Activated CD8-positive, alpha-beta T cell treated with anti-CD3 and anti-CD28 coated beads, Interleukin-2, amount 10 ng/mL, durations not matched to agents 7 days and 5 days (primary cell): ENCODE measurements at regions not wholly inside any gene's neighbourhood (a gene's known extent, or its start where the extent isn't known, plus 50 kb on each side); places are given as distances from the start of the nearest gene placed in this dataset.
"Not testable (repeated sequence)": the region's sequence is repeated elsewhere in the genome, so short reads cannot be mapped to it uniquely, and the experiment has no call there.

Experiments used
- ATAC-seq: fragments of 150-1000 bp; cut with Tn5 transposase; one replicate; pipeline ENCODE4 v1.10.0; 2021; ENCODE audit warnings: moderate library complexity
- CTCF ChIA-PET: fragments of 350-600 bp; sonication (Branson Sonifier 250); formaldehyde crosslinking; loops from one replicate; lab custom pipeline; 2021; ENCODE audit warnings: antibody characterized with exemption; lab: Charles Lee
- POLR2A ChIA-PET: fragments of 350-600 bp; sonication (Branson Sonifier 250); formaldehyde crosslinking; loops from one replicate; lab custom pipeline; 2021; ENCODE audit warnings: antibody characterized with exemption; lab: Charles Lee
- DNase-seq: peaks from one replicate; pipeline ENCODE4 v3.0.0-alpha.2; 2020
- H3K27ac Mint-ChIP-seq: one replicate; pipeline ENCODE4 v1.8.0; 2021; ENCODE audit warnings: mild to moderate bottlenecking, mixed read lengths
- H3K27me3 Mint-ChIP-seq: one replicate; pipeline ENCODE4 v1.8.0; 2021; ENCODE audit warnings: low read depth, mixed read lengths
- H3K36me3 Mint-ChIP-seq: one replicate; pipeline ENCODE4 v1.8.0; 2021; ENCODE audit warnings: low read depth, mixed read lengths
- H3K4me1 Mint-ChIP-seq: one replicate; pipeline ENCODE4 v1.8.0; 2021; ENCODE audit warnings: low read depth, mixed read lengths
- H3K4me3 Mint-ChIP-seq: one replicate; pipeline ENCODE4 v1.8.0; 2021; ENCODE audit warnings: mild to moderate bottlenecking, mixed read lengths
- H3K9me3 Mint-ChIP-seq: one replicate; pipeline ENCODE4 v1.8.0; 2022; ENCODE audit warnings: mixed read lengths; ENCODE audit not compliant: insufficient read depth

- no peaks in the 10 kb centered on the region for H3K4me1 Mint-ChIP-seq
- H3K27me3 Mint-ChIP-seq, result no peaks in the 10 kb centered on the region
- H3K9me3 Mint-ChIP-seq, result peaks cover 7% of the 10 kb centered on the region
- POLR2A ChIA-PET, result no interaction called here
- H3K4me3 Mint-ChIP-seq, result no peak overlapping the region
- no peak for ATAC-seq
- H3K36me3 Mint-ChIP-seq, result no peaks in the 10 kb centered on the region
- H3K27ac Mint-ChIP-seq, result no peak overlapping the region
- CTCF ChIA-PET, result no interaction called here
- DNase-seq, result no peak
These were observed 1098.3 kb downstream of the NAALADL2 start for GRCh38 chr3:175957427-175957826.

GRCh38 chr3:175956964-175957363 is 1097.8 kb downstream of the NAALADL2 start:
- H3K27me3 Mint-ChIP-seq, result no peaks in the 10 kb centered on the region
- POLR2A ChIA-PET, result no interaction called here
- CTCF ChIA-PET, result no interaction called here
- no peak overlapping the region for H3K4me3 Mint-ChIP-seq
- H3K27ac Mint-ChIP-seq, result no peak overlapping the region
- H3K4me1 Mint-ChIP-seq, result no peaks in the 10 kb centered on the region
- H3K9me3 Mint-ChIP-seq, result peaks cover 7% of the 10 kb centered on the region
- ATAC-seq, result no peak
- DNase-seq, result no peak
- H3K36me3 Mint-ChIP-seq, result no peaks in the 10 kb centered on the region

- POLR2A ChIA-PET, result no interaction called here
These were observed 1092.0 kb downstream of the NAALADL2 start for GRCh38 chr3:175951047-175951694.

GRCh38 chr3:175948041-175948440 is 1088.9 kb downstream of the NAALADL2 start:
- DNase-seq, result no peak
- H3K4me3 Mint-ChIP-seq, result no peak overlapping the region
- H3K36me3 Mint-ChIP-seq, result no peaks in the 10 kb centered on the region
- H3K4me1 Mint-ChIP-seq, result no peaks in the 10 kb centered on the region
- H3K27ac Mint-ChIP-seq, result no peak overlapping the region
- POLR2A ChIA-PET, result no interaction called here
- peaks cover 23% of the 10 kb centered on the region for H3K9me3 Mint-ChIP-seq
- CTCF ChIA-PET, result no interaction called here
- H3K27me3 Mint-ChIP-seq, result no peaks in the 10 kb centered on the region
- ATAC-seq, result no peak

More at GRCh38 chr3:175951047-175951694, 1092.0 kb downstream of the NAALADL2 start:
- ATAC-seq, result no peak
- H3K36me3 Mint-ChIP-seq, result no peaks in the 10 kb centered on the region
- H3K9me3 Mint-ChIP-seq, result peaks cover 20% of the 10 kb centered on the region
- CTCF ChIA-PET, result no interaction called here
- no peak overlapping the region for H3K27ac Mint-ChIP-seq
- no peaks in the 10 kb centered on the region for H3K27me3 Mint-ChIP-seq
- DNase-seq, result no peak
- H3K4me3 Mint-ChIP-seq, result no peak overlapping the region
- no peaks in the 10 kb centered on the region for H3K4me1 Mint-ChIP-seq

- no peaks in the 10 kb centered on the region for H3K4me1 Mint-ChIP-seq
- no peak overlapping the region for H3K4me3 Mint-ChIP-seq
- H3K27ac Mint-ChIP-seq, result no peak overlapping the region
- peaks cover 15% of the 10 kb centered on the region for H3K9me3 Mint-ChIP-seq
- no peaks in the 10 kb centered on the region for H3K36me3 Mint-ChIP-seq
- H3K27me3 Mint-ChIP-seq, result no peaks in the 10 kb centered on the region
- no peak for ATAC-seq
- POLR2A ChIA-PET, result no interaction called here
- CTCF ChIA-PET, result no interaction called here
- DNase-seq, result no peak
These were observed 1082.2 kb downstream of the NAALADL2 start for GRCh38 chr3:175941352-175941751.

- H3K27me3 Mint-ChIP-seq, result no peaks in the 10 kb centered on the region
- peaks cover 10% of the 10 kb centered on the region for H3K9me3 Mint-ChIP-seq
- ChIA-PET CTCF (no interaction called here), POLR2A (no interaction called here)
- H3K27ac Mint-ChIP-seq, result no peak overlapping the region
- DNase-seq (no peak), ATAC-seq (no peak)
- H3K36me3 Mint-ChIP-seq, result no peaks in the 10 kb centered on the region
- no peaks in the 10 kb centered on the region for H3K4me1 Mint-ChIP-seq
- no peak overlapping the region for H3K4me3 Mint-ChIP-seq
These were observed 1081.7 kb downstream of the NAALADL2 start for GRCh38 chr3:175940881-175941280.

- no peak for ATAC-seq
- no peaks in the 10 kb centered on the region for H3K4me1 Mint-ChIP-seq
These were observed 1081.1 kb downstream of the NAALADL2 start for GRCh38 chr3:175940243-175940642.

GRCh38 chr3:175937367-175937766 is 1078.2 kb downstream of the NAALADL2 start:
- H3K4me1 Mint-ChIP-seq, H3K36me3 Mint-ChIP-seq, H3K9me3 Mint-ChIP-seq, ATAC-seq, H3K4me3 Mint-ChIP-seq, POLR2A ChIA-PET, H3K27me3 Mint-ChIP-seq, H3K27ac Mint-ChIP-seq, CTCF ChIA-PET, DNase-seq: not testable (repeated sequence)

More at GRCh38 chr3:175940243-175940642, 1081.1 kb downstream of the NAALADL2 start:
- H3K9me3 Mint-ChIP-seq, result peaks cover 5% of the 10 kb centered on the region
- CTCF ChIA-PET, result no interaction called here
- H3K36me3 Mint-ChIP-seq, result no peaks in the 10 kb centered on the region
- POLR2A ChIA-PET, result no interaction called here
- no peak overlapping the region for H3K27ac Mint-ChIP-seq
- no peak overlapping the region for H3K4me3 Mint-ChIP-seq
- H3K27me3 Mint-ChIP-seq, result no peaks in the 10 kb centered on the region
- DNase-seq, result no peak

GRCh38 chr3:175932586-175932985 is 1073.5 kb downstream of the NAALADL2 start:
- Mint-ChIP-seq H3K4me1 (no peaks in the 10 kb centered on the region), H3K36me3 (no peaks in the 10 kb centered on the region), H3K9me3 (peaks cover 8% of the 10 kb centered on the region), H3K4me3 (no peak overlapping the region), H3K27me3 (no peaks in the 10 kb centered on the region), H3K27ac (no peak overlapping the region)
- DNase-seq, result no peak
- ATAC-seq, result no peak
- ChIA-PET CTCF (no interaction called here), POLR2A (no interaction called here)

- Mint-ChIP-seq H3K9me3 (peaks cover 8% of the 10 kb centered on the region), H3K27ac (no peak overlapping the region), H3K27me3 (no peaks in the 10 kb centered on the region), H3K36me3 (no peaks in the 10 kb centered on the region), H3K4me3 (no peak overlapping the region), H3K4me1 (no peaks in the 10 kb centered on the region)
- CTCF ChIA-PET, result no interaction called here
- POLR2A ChIA-PET, result no interaction called here
- ATAC-seq (no peak), DNase-seq (no peak)
These were observed 1060.0 kb downstream of the NAALADL2 start for GRCh38 chr3:175919133-175919532.

- H3K9me3 Mint-ChIP-seq, result peaks cover 4% of the 10 kb centered on the region
- DNase-seq (no peak), ATAC-seq (no peak)
- ChIA-PET CTCF (no interaction called here), POLR2A (no interaction called here)
- no peaks in the 10 kb centered on the region for H3K4me1 Mint-ChIP-seq
- no peak overlapping the region for H3K27ac Mint-ChIP-seq
- no peaks in the 10 kb centered on the region for H3K36me3 Mint-ChIP-seq
- no peak overlapping the region for H3K4me3 Mint-ChIP-seq
- no peaks in the 10 kb centered on the region for H3K27me3 Mint-ChIP-seq
These were observed 1057.2 kb downstream of the NAALADL2 start for GRCh38 chr3:175916191-175916934.

GRCh38 chr3:175914785-175915184 is 1055.7 kb downstream of the NAALADL2 start:
- Mint-ChIP-seq H3K36me3 (no peaks in the 10 kb centered on the region), H3K9me3 (peaks cover 4% of the 10 kb centered on the region), H3K4me3 (no peak overlapping the region), H3K27ac (no peak overlapping the region), H3K4me1 (no peaks in the 10 kb centered on the region), H3K27me3 (no peaks in the 10 kb centered on the region)
- CTCF ChIA-PET, result no interaction called here
- no peak for ATAC-seq
- POLR2A ChIA-PET, result no interaction called here
- no peak for DNase-seq
